Chondrocyte (in vitro differentiated cells): ENCODE measurements at regions not wholly inside any gene's neighbourhood (a gene's known extent, or its start where the extent isn't known, plus 50 kb on each side); places are given as distances from the start of the nearest gene placed in this dataset.

ENCODE experiments used
- DNase-seq: peaks from one replicate; pipeline ENCODE4 v3.0.0; 2021; ENCODE audit warnings: mixed read lengths, low spot score
- H3K27ac Mint-ChIP-seq: one replicate; pipeline ENCODE4 v1.8.0; 2021; ENCODE audit warnings: mild to moderate bottlenecking, moderate library complexity, mixed read lengths; ENCODE audit not compliant: unreplicated experiment
- H3K27me3 Mint-ChIP-seq: 2 replicates; pipeline ENCODE4 v1.8.0; 2021; ENCODE audit warnings: low read depth, mixed read lengths
- H3K36me3 Mint-ChIP-seq: 2 replicates; pipeline ENCODE4 v1.8.0; 2021; ENCODE audit warnings: low read depth, mixed read lengths
- H3K4me1 Mint-ChIP-seq: 2 replicates; pipeline ENCODE4 v1.8.0; 2021; ENCODE audit warnings: low read depth, mild to moderate bottlenecking, mixed read lengths
- H3K4me3 Mint-ChIP-seq: one replicate; pipeline ENCODE4 v1.8.0; 2021; ENCODE audit warnings: mild to moderate bottlenecking, moderate library complexity, mixed read lengths; ENCODE audit not compliant: unreplicated experiment
- H3K9me3 Mint-ChIP-seq: 2 replicates; pipeline ENCODE4 v1.8.0; 2021; ENCODE audit warnings: low read depth, mixed read lengths
- CTCF ChIP-seq: fragments of 200-600 bp; sonication (generic); IDR thresholded peaks from 2 replicates; pipeline ENCODE4 v1.5.0; 2021; ENCODE audit warnings: antibody characterized with exemption, mild to moderate bottlenecking, moderate library complexity

GRCh38 chr7:84669177-84669732, 474.7 kb upstream of the SEMA3A start:
- no peak overlapping the region for H3K27ac Mint-ChIP-seq
- no peaks in the 10 kb centered on the region for H3K36me3 Mint-ChIP-seq
- no peak for DNase-seq
- peaks cover 46% of the 10 kb centered on the region for H3K4me1 Mint-ChIP-seq
- H3K27me3 Mint-ChIP-seq: no peaks in the 10 kb centered on the region
- H3K9me3 Mint-ChIP-seq: no peaks in the 10 kb centered on the region
- no peak for TF ChIP-seq CTCF
- H3K4me3 Mint-ChIP-seq: no peak overlapping the region

- Mint-ChIP-seq H3K36me3 (no peaks in the 10 kb centered on the region), H3K4me1 (peaks cover 45% of the 10 kb centered on the region), H3K27ac (no peak overlapping the region), H3K9me3 (no peaks in the 10 kb centered on the region), H3K4me3 (no peak overlapping the region), H3K27me3 (no peaks in the 10 kb centered on the region)
- no peak for TF ChIP-seq CTCF
- no peak for DNase-seq
Measured at GRCh38 chr7:84668116-84668515, 473.5 kb upstream of the SEMA3A start.

DNA sequence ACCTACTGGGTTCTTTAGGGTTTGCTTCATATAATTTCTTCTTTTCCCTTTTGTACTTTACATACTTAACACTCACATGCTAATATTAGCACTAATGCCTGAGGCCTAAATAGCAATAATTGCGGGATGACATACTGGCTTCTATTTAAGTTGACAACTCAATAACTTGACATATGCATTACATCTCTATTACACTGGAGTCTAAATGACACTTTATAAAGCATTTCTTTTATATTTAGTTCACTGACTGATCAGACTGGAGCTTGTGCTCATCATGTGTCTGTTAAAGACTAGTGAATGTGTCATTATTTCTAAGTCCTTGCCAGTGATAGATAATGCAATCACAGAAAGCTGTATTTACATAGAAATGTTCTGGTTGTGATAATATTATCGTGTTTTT, 472.1 kb upstream of the SEMA3A start:
- no peak for TF ChIP-seq CTCF
- H3K27me3 Mint-ChIP-seq: no peaks in the 10 kb centered on the region
- no peaks in the 10 kb centered on the region for H3K9me3 Mint-ChIP-seq

GRCh38 chr7:84665339-84665738, 470.8 kb upstream of the SEMA3A start:
- Mint-ChIP-seq H3K9me3 (no peaks in the 10 kb centered on the region), H3K27ac (no peak overlapping the region), H3K4me3 (no peak overlapping the region)

More for the DNA sequence above, 472.1 kb upstream of the SEMA3A start:
- Mint-ChIP-seq H3K36me3 (no peaks in the 10 kb centered on the region), H3K4me3 (no peak overlapping the region), H3K4me1 (peaks cover 38% of the 10 kb centered on the region), H3K27ac (no peak overlapping the region)
- no peak for DNase-seq

DNA sequence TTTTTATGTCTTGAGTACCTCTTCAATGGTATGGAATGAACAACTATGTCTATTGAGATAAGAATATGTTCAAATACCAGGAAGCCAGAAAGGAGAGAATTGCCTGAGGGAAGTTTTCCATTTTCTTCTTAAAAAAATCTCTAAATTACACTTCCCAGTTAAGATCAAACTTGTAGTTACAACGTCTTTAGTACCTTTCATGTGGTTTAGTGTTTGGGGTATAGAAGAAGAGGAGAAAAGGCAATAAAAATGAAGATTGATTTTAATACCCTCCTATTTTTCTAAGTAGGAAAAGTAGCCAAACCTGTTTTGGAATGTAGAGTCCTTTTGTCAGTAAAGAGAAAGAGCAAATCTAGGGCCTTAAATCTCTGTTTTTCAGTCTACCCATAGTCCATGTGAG, 470.0 kb upstream of the SEMA3A start:
- no peak for DNase-seq
- Mint-ChIP-seq H3K9me3 (no peaks in the 10 kb centered on the region), H3K36me3 (no peaks in the 10 kb centered on the region), H3K27ac (no peak overlapping the region), H3K4me3 (no peak overlapping the region), H3K27me3 (no peaks in the 10 kb centered on the region), H3K4me1 (peaks cover 30% of the 10 kb centered on the region)
- TF ChIP-seq CTCF: no peak

More at GRCh38 chr7:84665339-84665738, 470.8 kb upstream of the SEMA3A start:
- Mint-ChIP-seq H3K27me3 (no peaks in the 10 kb centered on the region), H3K4me1 (peaks cover 30% of the 10 kb centered on the region), H3K36me3 (no peaks in the 10 kb centered on the region)
- DNase-seq: no peak
- no peak for TF ChIP-seq CTCF
